Central memory CD8-positive, alpha-beta T cell (primary cell): ENCODE measurements at regions not wholly inside any gene's neighbourhood (a gene's known extent, or its start where the extent isn't known, plus 50 kb on each side); places are given as distances from the start of the nearest gene placed in this dataset.

Experiments used
- ATAC-seq: fragments of 150-1000 bp; cut with Tn5 transposase; replicated peaks from 2 replicates; pipeline ENCODE4 v1.10.0; 2022; ENCODE audit warnings: mild to moderate bottlenecking, moderate FRiP score, moderate number of reproducible peaks; ENCODE audit not compliant: poor library complexity, severe bottlenecking; ENCODE audit errors: extremely low read depth
- DNase-seq, 2 donors: peaks; one replicate each; pipeline ENCODE4 v3.0.0; 2021; ENCODE audit warnings: low spot score in 2 of 2
- H3K27ac Mint-ChIP-seq: one replicate; pipeline ENCODE4 v1.8.0; 2022; ENCODE audit warnings: low read depth, mild to moderate bottlenecking, moderate library complexity, mixed read lengths
- H3K27me3 Mint-ChIP-seq: one replicate; pipeline ENCODE4 v1.8.0; 2022; ENCODE audit warnings: mixed read lengths
- H3K36me3 Mint-ChIP-seq: one replicate; pipeline ENCODE4 v1.8.0; 2022; ENCODE audit warnings: mild to moderate bottlenecking, moderate library complexity, mixed read lengths; ENCODE audit not compliant: insufficient read depth
- H3K4me1 Mint-ChIP-seq: one replicate; pipeline ENCODE4 v1.8.0; 2022; ENCODE audit warnings: mixed read lengths
- H3K4me3 Mint-ChIP-seq: one replicate; pipeline ENCODE4 v1.8.0; 2022; ENCODE audit warnings: mild to moderate bottlenecking, moderate library complexity, mixed read lengths
- H3K9me3 Mint-ChIP-seq: one replicate; pipeline ENCODE4 v1.8.0; 2022; ENCODE audit warnings: mixed read lengths

GRCh38 chr6:134516582-134516981 lies 198.7 kb upstream of the SGK1 start:
- ATAC-seq: no peak
- Mint-ChIP-seq H3K36me3 (peaks cover 2% of the 10 kb centered on the region), H3K27ac (no peak overlapping the region), H3K9me3 (no peaks in the 10 kb centered on the region), H3K4me1 (peaks cover 14% of the 10 kb centered on the region), H3K27me3 (no peaks in the 10 kb centered on the region), H3K4me3 (no peak overlapping the region)
- DNase-seq: no peak

GRCh38 chr6:134515986-134516385 lies 198.1 kb upstream of the SGK1 start:
- Mint-ChIP-seq H3K4me1 (peaks cover 14% of the 10 kb centered on the region), H3K27me3 (no peaks in the 10 kb centered on the region), H3K27ac (no peak overlapping the region), H3K36me3 (peaks cover 2% of the 10 kb centered on the region), H3K4me3 (no peak overlapping the region), H3K9me3 (no peaks in the 10 kb centered on the region)
- no peak for DNase-seq
- ATAC-seq: no peak

DNA sequence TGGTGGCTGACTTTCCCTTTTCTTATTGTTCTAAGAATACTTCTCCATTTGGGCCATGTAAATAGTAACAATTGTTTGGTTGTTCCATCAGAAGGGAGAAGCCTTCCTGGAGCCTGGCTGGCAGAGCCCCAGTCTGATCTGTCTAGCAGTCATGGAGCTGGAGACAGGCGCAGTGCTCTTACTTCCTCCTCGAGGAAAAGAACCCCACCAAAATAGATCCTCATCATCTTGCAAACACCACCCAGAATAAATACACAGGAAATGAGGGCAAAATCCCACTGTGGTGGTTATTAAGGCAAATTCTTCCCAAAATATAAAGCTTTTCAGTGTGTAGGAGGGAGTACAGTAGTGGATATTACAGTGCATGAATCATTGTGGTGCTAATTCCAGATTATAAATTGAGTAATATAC lies 195.1 kb upstream of the SGK1 start:
- Mint-ChIP-seq H3K9me3 (no peaks in the 10 kb centered on the region), H3K36me3 (no peaks in the 10 kb centered on the region), H3K4me3 (no peak overlapping the region), H3K4me1 (no peaks in the 10 kb centered on the region), H3K27me3 (no peaks in the 10 kb centered on the region), H3K27ac (no peak overlapping the region)
- ATAC-seq (no peak), DNase-seq (no peak)

DNA sequence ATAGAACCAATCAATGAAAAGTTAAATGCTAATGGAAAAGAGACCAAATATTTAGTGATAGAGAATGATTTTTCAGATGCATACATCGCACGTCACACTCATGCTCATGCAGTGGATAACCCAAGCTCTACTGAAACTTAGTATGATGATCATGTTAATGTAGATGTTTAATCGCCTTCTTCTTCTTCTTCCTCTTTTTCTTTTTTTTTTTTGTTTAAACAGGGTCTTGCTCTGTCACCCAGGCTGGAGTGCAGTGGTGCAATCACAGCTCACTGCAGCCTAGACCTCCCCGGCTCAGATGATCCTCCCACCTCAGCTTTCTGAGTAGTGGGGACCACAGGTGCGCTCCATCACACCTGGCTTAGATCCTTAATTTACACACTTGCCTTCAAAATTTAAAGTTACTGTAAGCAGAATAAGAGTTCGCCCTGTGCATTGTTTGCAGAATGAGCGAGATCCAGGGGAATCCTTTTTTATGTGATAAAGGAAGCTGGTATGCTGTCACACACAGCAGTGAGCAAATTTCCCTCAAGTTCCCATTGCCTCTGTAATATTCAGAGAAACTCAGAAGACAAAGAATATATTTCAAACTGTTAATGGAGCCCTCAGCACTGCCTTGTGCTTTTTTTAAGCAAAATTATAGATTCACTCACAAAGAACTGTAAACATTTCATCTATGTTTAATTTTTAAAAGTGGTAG lies 194.2 kb upstream of the SGK1 start:
- no peaks in the 10 kb centered on the region for H3K9me3 Mint-ChIP-seq
- no peak overlapping the region for H3K4me3 Mint-ChIP-seq
- no peaks in the 10 kb centered on the region for H3K36me3 Mint-ChIP-seq
- H3K4me1 Mint-ChIP-seq: no peaks in the 10 kb centered on the region
- ATAC-seq (no peak), DNase-seq (no peak)
- H3K27ac Mint-ChIP-seq: no peak overlapping the region
- no peaks in the 10 kb centered on the region for H3K27me3 Mint-ChIP-seq

- no peaks in the 10 kb centered on the region for H3K4me1 Mint-ChIP-seq
- H3K36me3 Mint-ChIP-seq: no peaks in the 10 kb centered on the region
- no peak for ATAC-seq
- no peak for DNase-seq
- no peak overlapping the region for H3K4me3 Mint-ChIP-seq
- no peaks in the 10 kb centered on the region for H3K9me3 Mint-ChIP-seq
- H3K27me3 Mint-ChIP-seq: no peaks in the 10 kb centered on the region
- no peak overlapping the region for H3K27ac Mint-ChIP-seq
Observed at GRCh38 chr6:134510920-134511319, 193.0 kb upstream of the SGK1 start.

GRCh38 chr6:134510142-134510541 lies 192.2 kb upstream of the SGK1 start:
- ATAC-seq (no peak), DNase-seq (no peak)
- H3K4me3 Mint-ChIP-seq: no peak overlapping the region
- no peaks in the 10 kb centered on the region for H3K36me3 Mint-ChIP-seq
- no peaks in the 10 kb centered on the region for H3K9me3 Mint-ChIP-seq
- no peaks in the 10 kb centered on the region for H3K27me3 Mint-ChIP-seq
- H3K4me1 Mint-ChIP-seq: no peaks in the 10 kb centered on the region
- no peak overlapping the region for H3K27ac Mint-ChIP-seq

GRCh38 chr6:134508862-134509498 lies 191.1 kb upstream of the SGK1 start:
- no peak for DNase-seq
- H3K9me3 Mint-ChIP-seq: no peaks in the 10 kb centered on the region
- no peaks in the 10 kb centered on the region for H3K36me3 Mint-ChIP-seq
- H3K4me3 Mint-ChIP-seq: no peak overlapping the region
- H3K4me1 Mint-ChIP-seq: no peaks in the 10 kb centered on the region
- H3K27ac Mint-ChIP-seq: no peak overlapping the region
- ATAC-seq: no peak
- H3K27me3 Mint-ChIP-seq: no peaks in the 10 kb centered on the region

- Mint-ChIP-seq H3K4me3 (no peak overlapping the region), H3K36me3 (no peaks in the 10 kb centered on the region), H3K9me3 (no peaks in the 10 kb centered on the region), H3K27ac (no peak overlapping the region), H3K4me1 (no peaks in the 10 kb centered on the region), H3K27me3 (no peaks in the 10 kb centered on the region)
- ATAC-seq: no peak
- no peak for DNase-seq
Observed at GRCh38 chr6:134506162-134506561, 188.2 kb upstream of the SGK1 start.

DNA sequence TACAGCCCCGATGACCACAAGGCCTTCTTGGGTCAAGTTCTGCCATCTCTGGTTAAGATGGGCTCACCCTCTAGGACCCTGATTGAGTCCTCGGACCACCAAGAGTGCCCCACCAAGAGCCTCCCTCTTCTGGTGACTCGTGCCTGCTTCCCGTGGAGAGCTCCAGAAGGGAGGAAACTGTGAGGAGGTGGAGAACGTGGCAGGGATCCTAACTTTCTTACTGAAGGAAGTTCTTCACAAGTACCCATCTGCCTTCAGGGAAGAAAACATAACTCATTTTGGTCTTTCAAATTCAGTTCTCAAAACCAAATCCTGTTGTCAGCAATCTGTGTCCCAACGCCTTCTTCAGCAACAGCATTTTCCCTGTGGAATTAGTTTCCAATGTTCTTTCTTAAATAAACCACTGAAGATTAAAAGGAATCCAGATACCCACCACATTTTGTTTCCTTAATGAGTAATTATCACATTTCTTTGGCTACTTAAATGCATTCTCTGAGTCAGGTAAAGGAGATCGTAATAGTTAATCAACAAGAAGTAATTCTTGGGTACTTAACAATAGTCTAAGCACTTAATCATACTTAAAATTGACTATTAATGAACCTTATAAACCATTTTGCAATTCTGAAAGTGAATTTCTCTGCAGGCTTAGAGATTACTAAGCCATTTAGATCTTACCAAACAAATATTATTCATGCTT lies 185.8 kb upstream of the SGK1 start:
- DNase-seq: no peak
- Mint-ChIP-seq H3K4me1 (no peaks in the 10 kb centered on the region), H3K27me3 (no peaks in the 10 kb centered on the region), H3K27ac (no peak overlapping the region), H3K4me3 (no peak overlapping the region), H3K9me3 (no peaks in the 10 kb centered on the region), H3K36me3 (no peaks in the 10 kb centered on the region)
- no peak for ATAC-seq

- Mint-ChIP-seq H3K27me3 (no peaks in the 10 kb centered on the region), H3K9me3 (no peaks in the 10 kb centered on the region), H3K36me3 (no peaks in the 10 kb centered on the region), H3K27ac (no peak overlapping the region), H3K4me1 (no peaks in the 10 kb centered on the region), H3K4me3 (no peak overlapping the region)
- ATAC-seq: no peak
- DNase-seq: no peak
Observed at GRCh38 chr6:134502614-134503549, 185.0 kb upstream of the SGK1 start.

DNA sequence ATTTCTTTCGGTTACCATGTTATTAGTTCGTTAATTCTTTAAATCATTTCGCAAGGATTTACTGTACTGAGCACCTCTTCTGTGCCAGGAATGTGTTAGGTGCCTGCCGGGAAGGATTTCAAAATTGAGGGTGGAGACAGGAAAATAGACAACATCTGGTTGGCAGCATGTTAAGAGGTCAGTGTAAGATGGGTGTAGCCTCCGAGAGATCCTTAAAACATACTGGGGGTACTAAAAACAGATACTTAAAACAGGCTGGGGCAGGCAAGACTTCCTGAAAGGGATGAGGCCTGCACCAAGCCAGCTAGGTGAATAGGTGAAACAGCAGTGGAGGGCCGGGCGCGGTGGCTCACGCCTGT lies 178.0 kb upstream of the SGK1 start:
- H3K36me3 Mint-ChIP-seq: no peaks in the 10 kb centered on the region

DNA sequence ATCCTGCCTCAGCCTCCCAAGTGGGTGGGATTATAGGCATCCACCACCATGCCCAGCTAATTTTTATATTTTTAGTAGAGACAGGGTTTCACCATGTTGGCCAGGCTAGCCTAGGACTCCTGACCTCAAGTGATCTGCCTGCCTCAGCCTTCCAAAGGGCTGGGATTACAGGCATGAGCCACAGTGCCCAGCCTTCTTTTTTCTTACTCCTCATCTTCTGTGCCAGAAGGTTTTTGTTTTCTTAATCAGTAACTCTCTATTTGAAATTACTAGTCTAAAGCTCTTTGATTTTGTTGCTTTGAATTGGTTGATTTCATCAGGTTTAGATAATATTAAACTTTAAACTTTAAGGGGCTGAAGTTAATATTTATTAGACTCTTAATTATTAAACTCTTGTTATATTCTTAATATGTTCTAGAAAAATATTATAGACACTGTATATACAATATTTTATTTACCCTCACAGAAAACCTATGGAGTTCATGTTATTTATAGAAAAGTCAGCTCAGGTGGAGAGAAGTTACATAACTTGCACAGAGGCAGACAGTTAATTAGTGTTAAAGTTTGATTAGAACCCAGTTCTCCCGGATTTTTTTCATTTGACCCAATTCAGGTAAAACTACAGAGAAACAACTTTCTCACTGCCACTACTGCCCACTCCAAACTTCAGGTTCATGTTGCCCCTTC lies 177.4 kb upstream of the SGK1 start:
- DNase-seq (no peak), ATAC-seq (no peak)
- Mint-ChIP-seq H3K9me3 (no peaks in the 10 kb centered on the region), H3K27ac (no peak overlapping the region), H3K4me3 (no peak overlapping the region), H3K27me3 (no peaks in the 10 kb centered on the region), H3K4me1 (no peaks in the 10 kb centered on the region), H3K36me3 (peaks cover 1% of the 10 kb centered on the region)

More for the DNA sequence above, 178.0 kb upstream of the SGK1 start:
- no peak overlapping the region for H3K27ac Mint-ChIP-seq
- H3K4me1 Mint-ChIP-seq: no peaks in the 10 kb centered on the region
- H3K9me3 Mint-ChIP-seq: no peaks in the 10 kb centered on the region
- H3K27me3 Mint-ChIP-seq: no peaks in the 10 kb centered on the region
- no peak for ATAC-seq
- H3K4me3 Mint-ChIP-seq: no peak overlapping the region
- DNase-seq: no peak
